ENCODE measurements at regions not wholly inside any gene's neighbourhood (a gene's known extent, or its start where the extent isn't known, plus 50 kb on each side); places are given as distances from the start of the nearest gene placed in this dataset.

DNA sequence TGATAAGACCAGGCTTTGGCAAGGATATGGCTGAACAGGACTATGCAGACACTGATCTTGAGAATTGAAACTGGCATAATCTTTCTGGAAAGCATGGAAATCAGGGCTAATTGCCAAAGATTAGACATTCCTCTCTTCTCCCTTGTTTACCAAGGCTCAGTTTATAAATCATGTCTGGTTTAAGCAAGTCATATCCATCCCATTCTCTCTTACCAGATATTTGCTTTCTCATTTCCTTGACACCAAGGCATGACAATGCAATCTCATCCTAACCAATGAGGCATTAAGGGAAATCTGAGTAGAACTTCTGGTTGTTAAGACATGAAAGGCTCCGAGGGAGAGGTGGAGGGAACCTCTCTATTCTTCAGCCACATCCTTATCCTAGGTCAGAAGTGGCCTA, 110.3 kb upstream of the CEP85L start:
- no peak for DNase-seq

DNA sequence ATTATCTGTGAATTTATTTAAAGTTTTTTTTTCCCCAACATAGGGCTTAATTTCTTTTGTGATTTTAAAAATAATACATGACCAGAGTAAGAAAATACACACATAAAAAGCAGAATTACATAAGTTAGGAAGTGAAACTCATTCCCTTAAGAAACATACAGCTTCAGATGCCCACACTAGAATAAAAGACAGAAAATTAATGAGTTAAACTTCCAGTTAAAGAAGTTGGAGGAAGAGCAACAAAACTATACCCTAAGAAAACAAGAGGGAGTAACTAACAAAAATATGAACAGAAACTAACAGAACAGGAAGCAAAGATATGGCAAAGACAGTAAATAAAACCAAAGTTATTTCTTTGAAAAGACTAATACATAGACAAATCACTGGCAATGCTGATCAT, 107.6 kb upstream of the CEP85L start:
- no peak for DNase-seq

DNA sequence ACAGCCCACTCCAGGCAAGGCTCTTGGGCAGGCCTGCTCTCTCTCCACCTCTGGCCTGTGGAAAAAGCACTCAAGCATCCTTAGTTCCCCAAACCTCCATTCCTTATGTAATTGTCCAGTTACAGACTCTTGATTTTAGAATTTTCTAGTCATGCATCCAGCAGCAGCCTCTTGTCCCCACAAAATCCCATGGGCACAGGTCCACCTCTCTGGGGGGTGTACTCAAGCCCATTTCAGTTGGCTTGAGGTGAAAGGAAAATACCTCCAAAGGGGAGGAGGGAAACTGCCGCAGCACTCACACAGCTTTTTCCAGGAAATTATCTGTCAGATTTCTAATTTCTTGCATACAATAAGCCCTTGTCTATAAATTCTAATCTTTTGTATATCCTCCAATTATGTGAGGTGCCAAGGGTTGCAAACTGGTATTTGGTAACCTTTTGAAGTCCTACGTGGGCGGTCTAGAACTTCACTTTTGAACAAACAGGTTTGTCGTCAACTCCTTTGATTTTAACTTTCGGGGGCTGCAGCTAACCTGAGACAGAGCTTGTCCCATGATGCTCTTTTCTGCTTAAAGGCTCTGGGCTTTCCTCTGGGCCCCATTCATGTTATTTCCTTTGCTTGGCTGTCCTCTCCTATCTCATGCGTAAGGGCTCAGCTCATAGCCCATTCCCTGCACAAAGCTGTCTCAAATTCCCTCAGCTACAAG, 104.7 kb upstream of the CEP85L start:
- no peak for DNase-seq

DNA sequence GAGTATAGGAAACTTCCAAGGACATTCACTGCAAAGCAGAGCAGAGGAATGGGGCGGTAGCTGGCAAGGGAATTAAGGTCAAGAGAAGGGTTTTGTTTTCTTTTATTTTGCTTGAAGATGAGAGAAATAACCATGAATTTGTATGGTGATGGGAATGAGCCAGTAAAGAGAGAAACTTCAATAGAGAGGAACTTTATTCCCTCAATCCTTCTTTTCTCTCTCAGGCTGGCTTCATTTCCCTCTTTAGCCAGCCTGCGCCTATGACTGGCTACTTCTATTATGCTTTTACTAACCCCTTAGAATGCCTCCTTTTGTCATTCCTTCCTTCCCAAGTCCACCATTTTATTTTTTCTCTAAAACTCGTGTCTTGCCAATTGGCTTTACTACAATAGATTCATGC, 101.4 kb upstream of the CEP85L start:
- DNase-seq = peak in 4 of 58 donors; percentile 7 to 57 (median 23)

DNA sequence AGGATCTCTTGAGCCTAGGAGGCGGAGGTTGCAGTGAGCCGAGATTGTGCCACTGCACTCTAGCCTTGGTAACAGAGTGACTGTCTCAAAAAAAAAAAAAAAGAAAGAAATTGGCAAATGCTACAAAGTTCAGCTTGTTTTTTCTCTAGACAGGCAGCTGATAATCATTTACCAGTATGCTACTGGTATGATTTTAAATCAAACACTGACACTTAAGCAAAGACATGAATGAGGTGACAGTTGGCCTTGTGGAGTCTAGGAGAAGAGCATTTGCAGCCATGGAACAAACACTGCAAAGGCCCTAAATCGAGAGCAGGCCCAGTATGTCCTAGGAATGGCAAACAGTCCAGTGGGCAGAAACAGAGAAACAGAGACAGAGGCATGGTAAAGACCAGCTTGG, 99.7 kb upstream of the CEP85L start:
- no peak for DNase-seq

DNA sequence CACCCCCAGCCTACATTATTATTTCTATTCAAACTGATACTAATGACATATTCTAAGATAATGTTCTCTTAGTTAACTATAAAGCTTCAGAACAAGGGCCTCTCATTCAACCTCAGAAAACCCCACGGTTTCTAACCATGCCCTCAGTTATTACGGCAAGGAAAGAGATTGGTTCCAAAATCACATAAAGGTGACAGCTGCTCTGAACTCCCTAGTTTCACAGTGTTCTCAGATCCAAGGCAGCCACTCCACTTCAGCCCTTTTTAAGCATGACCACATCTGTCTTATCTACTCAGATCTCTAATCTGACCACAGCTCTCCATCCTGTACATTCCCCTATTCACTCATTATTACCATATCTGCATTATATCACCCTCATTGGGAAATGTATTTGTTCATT, 98.8 kb upstream of the CEP85L start:
- no peak for DNase-seq

DNA sequence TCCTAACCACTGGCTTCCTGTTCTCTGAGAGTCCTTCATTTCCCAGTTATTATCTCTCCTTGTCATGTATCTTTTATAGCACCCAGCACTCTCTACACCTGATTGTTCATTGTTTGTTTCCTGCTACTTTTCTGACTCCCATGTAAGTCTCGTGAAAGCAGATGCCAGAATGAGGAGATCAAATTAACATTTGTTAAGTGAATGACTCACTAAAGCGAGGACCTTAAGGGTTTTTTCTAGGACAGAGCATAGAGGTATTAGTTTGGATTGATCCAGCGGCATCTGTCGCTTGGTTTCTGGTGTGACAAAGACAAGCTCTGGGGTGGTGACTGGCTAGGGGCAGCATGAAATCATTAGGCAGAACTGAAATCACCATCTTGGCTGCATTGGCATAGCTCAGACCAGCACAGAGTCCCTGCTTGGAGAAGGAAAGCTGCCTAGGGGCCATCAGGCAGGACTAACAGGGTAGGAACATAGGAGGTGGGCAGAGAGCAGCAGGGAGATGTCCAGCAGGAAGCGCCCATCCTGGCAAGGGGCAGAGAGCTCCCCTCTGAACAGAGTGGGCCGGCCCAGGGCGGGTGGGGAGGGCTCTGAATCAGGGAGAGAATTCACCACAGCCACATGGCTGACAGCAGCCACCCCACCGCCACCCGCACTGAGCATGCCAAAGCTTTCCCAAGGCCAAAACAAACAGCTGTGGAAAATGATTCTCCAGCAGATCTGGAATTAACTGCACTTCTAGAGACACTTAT, 97.1 kb upstream of the CEP85L start:
- DNase-seq = peak in 48 of 58 donors; percentile 8 to 70 (median 28)

DNA sequence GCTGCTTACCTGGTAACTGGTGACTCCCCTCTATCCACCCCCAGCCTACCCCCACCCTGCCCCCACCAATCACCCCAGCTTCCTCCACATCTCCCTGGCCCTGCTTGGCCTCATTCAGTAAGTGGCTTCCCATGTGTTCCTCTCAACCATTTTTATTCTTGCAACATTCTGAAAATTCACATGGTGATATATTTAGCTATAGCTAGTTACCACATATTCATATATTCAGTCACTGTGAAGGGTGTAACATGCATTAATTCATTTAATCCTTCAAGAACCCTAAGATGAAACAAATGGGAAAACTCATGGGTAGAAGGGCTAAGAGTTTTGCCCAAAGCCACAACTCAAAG, 95.4 kb upstream of the CEP85L start:
- no peak for DNase-seq

DNA sequence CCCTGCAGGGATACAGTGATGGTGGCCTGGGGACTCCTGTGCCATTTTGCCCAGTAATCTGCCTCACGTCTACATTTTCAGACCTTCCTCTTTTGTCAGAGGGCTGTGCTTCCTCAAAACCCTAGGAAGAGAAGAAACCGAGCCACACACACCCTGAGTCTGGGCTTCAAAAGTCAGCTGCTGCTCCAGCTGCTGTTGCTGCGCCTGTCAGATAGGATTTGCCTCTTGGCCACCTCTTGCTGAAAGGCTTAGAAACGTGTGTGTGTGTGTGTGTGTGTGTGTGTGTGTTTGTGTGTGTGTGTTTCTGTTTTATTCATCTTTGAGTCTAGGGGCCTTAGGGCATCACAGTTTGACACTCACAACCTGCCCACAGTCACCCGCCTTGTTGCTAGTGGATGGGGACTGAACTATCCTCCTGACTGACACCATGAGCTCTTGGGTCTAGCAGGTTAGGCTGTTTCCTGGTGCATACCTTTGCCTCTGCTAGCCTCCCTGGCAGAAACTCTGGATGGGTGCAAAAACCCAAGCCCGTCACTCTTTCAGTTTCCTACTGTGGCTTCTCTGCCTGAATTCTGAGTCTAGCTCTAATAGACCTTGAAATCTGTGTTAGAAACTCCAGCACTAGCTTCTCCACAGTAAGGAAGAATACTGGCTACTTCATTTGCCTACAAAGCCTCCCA, 94.9 kb upstream of the CEP85L start:
- DNase-seq = peak in 6 of 58 donors; percentile 2 to 35 (median 10)

DNA sequence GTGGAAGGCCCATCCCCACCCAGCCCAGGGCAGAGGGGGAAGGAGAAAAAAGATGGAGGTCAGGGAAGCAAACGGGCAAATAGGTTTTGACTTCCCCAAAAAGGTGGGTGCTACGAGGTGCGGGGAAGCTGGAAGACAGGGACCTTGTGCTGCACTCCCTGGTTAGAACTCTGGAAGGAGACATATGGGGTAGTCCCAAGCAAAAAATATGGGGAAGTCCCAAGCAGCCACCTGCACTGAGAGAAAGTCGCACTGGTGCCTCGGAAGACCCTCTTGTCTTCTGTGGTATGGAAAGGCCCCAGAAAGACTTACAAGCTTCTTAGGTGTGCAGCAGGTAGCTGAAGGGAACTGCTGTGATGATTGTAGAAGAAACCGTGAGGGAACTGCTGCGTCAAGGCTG, 93.8 kb upstream of the CEP85L start:
- DNase-seq = no peak

DNA sequence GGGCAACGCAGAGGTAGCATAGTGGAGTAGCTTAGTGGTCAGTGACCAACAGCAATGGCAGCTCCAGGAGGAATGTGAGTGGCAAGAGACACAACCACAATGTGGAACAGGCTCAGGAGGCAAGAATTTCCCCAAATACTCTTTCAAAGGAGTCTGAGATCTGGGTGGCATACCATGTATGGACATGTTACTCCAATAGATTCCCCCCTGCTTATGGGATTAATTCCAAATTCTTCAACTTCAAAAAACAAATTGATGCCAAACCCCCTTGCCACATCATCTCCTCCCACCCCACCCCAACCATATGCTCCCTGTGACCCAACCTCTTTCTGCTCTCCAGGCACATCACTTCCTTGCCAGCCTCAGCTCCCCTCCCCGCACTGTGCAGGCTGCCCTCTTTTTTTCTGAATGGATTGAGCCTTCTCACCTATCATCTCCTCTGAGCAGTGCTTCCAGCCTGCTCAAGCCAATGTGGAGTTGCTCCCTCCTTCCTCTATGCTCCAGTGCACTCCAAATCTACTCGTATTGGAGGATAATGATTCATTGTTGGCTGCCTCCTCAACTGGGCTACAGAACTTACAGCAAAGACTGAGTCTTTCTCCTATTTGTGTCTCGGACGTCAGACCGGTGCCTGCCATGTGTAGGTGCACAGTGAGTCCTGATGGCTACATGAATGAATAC, 93.0 kb upstream of the CEP85L start:
- DNase-seq = no peak

DNA sequence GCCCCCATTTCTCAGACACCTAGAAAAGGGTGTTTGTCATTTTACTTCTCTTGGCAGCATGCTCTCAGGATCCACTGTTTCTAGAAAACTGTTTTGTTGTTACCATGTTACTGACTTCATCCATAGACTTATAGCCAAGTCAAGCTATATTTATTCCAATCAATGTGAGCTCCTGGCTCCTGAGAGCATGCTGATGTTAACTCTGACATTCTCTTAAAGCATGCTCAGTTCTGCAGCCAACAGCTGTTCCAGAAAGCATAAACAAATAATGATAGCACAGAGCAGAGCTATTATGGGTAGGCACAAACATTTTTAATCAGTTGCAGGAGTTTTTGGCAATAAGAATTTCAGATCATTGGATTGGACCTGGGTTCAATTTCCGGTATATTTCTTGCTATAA, 92.4 kb upstream of the CEP85L start:
- DNase-seq = no peak

DNA sequence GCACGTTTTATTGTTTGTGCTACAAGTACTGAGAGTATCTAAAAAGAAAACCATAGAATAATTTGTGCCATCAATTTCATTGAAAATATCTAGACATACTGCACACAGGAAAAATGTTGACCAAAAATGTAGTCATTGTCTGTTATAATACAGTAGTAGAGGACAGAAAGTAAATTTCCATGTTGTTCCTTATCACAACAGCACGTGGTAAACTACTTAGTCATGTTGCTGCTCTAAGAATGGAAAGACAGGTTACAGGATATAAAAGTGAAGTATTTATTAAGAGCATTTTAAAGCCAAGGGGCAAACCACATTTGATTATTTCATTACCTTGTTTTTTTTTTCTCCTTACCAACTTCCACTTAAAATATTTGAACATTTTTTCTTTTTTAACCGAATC, 89.0 kb upstream of the CEP85L start:
- DNase-seq = no peak

DNA sequence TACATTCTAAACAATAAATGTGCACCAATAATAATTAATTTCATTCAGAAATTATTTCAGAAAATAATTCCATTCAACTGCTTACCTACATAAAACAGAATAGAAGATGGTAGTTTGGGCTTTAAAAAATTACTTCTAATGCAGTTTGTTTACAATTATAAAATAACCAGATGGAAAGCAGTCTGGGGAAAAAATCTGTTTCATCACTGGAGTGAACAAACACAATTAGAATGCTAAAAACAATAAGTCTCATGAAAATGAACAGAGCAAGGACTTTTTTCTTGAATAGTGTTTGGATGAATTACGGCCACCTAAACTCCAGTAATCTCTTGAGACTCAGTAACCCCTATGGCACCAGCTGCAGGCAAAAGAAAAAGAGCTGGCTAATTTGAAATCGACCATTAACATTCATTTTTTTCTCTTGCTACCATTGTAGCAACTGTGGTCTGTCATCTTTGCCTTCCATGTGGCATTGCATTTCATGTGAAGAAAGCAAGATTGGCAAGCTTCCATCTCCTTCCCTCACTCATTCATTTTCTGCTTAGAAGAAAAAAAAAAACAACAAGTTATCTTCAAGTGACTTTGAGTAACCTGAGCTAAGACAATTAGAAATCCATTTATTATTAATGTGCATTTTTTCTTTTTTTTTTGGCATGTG, 88.4 kb upstream of the CEP85L start:
- no peak for DNase-seq

DNA sequence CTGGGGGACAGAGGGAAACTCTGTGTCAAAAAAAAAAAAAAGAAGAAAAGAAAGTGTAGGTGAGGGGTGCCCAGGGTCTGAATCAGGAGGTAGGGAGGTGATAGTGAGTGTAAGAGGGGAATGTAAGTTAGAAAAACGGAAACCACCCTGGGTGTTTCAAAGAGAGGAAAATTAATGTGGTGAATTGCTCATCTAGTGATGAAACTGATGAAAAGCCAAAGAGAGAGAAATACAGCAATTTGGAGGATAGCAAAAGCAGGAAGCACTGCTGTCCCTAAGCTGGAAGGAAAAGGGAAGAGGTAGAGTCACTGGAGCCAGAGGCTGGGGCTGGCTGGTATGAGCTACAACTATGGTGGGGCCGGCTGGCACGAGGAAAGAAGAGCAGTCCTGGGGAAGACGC, 85.0 kb upstream of the CEP85L start:
- DNase-seq = no peak

DNA sequence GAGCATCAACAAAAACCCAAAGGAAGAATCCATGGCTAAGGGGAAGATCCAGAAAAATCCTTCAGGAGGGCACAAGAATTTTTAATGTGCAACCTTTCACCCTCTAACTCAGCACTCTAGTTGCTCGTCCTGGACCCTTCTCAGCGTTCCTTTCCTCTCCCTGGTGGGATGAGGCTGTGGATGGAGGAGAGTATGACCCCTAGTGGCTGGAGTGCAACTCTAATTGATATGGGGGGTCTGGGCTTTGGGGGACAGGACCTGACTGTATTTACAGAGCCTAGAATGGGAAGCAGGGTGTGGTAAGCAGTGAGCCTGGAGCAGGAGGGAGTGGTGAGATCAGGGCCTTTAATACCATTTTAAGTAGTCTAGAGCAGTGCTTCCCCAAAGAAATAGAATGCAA, 83.9 kb upstream of the CEP85L start:
- peak in 1 of 58 donors; percentile 10 for DNase-seq

DNA sequence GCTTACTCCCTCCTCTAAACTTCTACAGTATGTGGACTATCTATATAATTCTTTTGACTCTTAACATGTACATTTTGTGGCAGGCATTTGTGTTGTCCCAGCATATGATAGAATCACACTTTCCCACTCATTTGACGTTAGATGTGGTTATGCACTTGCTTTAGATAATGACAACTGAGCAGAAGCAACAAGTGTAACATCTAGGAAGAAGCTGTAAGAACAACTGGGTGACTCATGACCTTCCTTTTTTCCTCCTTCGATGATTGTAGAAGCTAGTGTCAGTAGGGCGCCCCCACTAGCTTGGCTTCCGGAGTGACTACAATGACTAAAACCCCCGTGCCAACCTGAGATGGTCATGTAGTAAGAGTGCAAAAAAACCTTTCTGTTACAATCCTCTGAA, 74.6 kb upstream of the CEP85L start:
- no peak for DNase-seq

DNA sequence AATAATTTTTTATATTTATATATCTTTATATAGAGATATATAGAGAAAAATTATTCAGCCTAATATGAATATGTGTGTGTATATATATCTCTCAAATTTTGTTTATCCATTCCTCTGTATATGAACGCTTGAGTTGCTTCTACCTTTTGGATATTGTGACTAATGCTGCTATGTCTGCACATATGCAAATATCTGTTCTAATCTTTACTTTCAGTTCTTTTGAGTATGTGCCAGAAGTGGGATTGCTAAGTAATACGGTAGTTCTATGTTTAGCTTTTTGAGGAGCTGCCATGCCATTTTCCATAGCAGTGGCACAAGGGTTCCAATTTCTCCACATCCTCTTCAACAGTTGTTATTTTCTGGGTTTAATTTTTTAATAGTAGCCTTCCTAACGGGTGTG, 72.8 kb upstream of the CEP85L start:
- no peak for DNase-seq

DNA sequence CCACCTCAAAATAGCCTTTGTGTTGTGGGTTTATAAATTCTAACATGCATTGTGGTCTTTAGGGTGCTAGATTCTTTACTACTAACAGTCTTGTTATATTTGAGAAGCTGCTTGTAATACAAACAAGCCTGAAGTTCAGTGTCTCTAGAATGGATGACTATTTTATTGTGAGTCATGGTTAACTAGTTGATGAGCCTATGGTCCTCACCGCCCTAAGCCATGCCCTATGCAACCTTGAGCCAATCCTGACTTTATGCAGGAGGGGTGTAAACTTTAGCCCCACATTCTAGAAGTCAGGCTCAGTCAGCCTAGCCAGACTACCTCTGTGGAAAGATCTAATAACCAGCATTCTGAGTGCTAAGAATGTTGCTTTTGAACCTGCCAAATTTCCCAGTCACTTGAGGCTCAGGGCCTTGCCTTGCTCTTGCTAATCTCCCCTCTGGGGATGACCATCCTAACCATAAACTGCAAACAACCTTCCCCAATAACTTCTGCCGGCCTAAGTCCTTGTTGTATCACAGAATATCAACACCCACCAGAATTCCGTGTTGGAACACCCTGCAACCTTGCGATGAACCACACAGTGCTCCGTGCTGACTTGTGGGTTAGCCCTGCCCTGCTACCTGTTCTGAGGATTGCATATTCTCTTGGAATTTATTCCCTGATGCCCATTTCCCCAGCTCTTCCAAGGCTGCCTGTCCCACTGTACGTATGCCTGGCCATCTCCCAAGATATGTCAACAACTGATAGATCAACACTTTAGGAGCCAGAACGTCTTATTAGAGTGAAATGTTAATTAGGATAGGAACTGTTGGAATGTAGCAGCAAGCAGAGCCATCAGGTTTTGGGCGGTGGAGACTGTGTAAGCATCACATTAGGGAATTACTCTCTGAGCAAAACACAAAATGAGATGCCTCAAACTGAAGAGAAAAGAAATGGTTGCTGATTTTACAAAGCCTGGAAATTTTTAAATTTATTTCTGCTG, 71.7 kb upstream of the CEP85L start:
- DNase-seq = no peak

DNA sequence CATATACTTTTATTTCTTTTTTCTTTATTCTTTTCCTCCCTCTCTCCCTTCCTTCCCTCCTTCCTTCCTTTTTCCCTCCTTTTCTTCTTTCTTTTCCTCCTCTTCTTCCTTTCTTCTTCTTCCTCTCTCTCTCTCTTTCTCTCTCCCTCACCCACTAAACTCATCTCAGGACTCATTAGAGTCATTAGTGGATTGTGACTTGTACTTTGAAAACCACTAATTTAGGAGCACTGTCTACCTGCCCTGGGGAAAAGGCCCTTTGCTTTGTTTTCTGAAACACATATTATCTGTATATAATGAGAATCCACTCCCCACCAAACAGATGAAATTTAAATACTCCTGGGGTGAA, 68.7 kb upstream of the CEP85L start:
- DNase-seq = no peak

Measured in anterior cingulate cortex (tissue), 58 donors.